ENCODE measurements at regions not wholly inside any gene's neighbourhood (a gene's known extent, or its start where the extent isn't known, plus 50 kb on each side); places are given as distances from the start of the nearest gene placed in this dataset.
"Not testable (repeated sequence)": the region's sequence is repeated elsewhere in the genome, so short reads cannot be mapped to it uniquely, and the experiment has no call there.

- no peak for DNase-seq (ENCODE audit: low read depth)
Observed at GRCh38 chr7:16098058-16098457, 323.3 kb downstream of the CRPPA start.

- no peak for DNase-seq (ENCODE audit: low read depth)
Observed at GRCh38 chr7:16095171-16095950, 326.0 kb downstream of the CRPPA start.

- no peak for DNase-seq (ENCODE audit: low read depth)
Observed at GRCh38 chr7:16094651-16095050, 326.7 kb downstream of the CRPPA start.

GRCh38 chr7:16092711-16093110 is 328.6 kb downstream of the CRPPA start:
- no peak for DNase-seq (ENCODE audit: low read depth)

- DNase-seq (ENCODE audit: low read depth) = no peak
Observed at GRCh38 chr7:16091701-16092310, 329.5 kb downstream of the CRPPA start.

GRCh38 chr7:16089801-16090200 is 331.5 kb downstream of the CRPPA start:
- DNase-seq (ENCODE audit: low read depth) = no peak

GRCh38 chr7:16089191-16089590 is 332.1 kb downstream of the CRPPA start:
- DNase-seq (ENCODE audit: low read depth) = no peak

DNA sequence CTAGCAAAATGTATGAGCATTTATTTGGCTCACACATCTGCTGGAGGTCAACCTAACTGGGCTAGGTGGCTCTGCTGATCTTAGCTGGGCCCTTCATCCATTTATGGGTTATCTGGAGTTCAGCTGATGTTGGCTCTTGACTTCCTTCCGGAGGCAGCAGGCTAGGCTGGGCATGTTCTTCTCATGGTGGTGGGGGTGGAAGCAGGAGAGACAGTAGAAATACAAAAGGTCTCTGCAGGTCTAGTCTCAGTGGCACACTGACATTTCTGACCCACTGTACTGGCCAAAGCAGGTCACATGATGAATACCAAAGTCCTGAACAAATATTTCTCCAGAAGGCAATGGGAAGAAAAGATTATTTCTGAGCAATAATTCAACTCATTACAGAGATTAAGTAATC is 334.6 kb downstream of the CRPPA start:
- no peak for DNase-seq (ENCODE audit: low read depth)

- DNase-seq (ENCODE audit: low read depth) = not testable (repeated sequence)
Observed at GRCh38 chr7:16085780-16086179, 335.6 kb downstream of the CRPPA start.

- DNase-seq (ENCODE audit: low read depth) = no peak
Observed at GRCh38 chr7:16084875-16085274, 336.5 kb downstream of the CRPPA start.

DNA sequence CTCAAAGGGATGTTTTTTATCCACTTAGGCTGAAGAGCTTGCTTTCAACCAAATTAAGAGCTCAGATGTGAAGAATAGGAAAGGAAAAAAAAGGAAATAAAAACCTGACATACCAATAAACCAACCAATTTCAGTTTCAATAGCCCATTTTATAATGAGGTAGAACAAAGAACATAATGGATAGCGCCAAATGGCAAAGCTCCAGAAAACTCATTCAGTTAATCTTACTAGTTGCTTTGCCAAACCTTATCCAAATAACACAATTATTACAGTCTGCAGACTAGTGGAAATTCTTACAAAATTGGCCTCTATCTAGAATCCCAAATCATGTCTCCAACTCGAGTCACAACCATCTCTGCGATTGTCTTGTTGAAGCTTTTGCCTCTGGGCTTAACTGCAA is 337.0 kb downstream of the CRPPA start:
- no peak for DNase-seq (ENCODE audit: low read depth)

DNA sequence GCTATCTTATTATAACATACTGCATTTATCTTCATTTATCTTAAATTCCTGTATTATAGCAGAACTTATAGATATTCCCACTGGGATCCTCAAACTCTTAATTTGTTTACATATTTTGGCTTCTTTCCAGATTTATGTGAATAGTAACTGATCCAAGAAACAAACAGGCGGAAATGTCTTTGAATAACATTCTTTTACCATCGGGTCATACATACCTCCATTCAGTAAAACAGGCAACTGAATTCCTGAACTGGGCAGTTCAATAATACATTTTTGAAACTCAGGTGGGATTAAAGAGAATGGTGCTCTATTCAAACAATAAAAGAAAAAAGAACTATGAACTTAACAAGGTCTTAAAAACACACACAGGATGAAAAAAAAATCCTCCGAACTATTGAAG is 337.4 kb downstream of the CRPPA start:
- no peak for DNase-seq (ENCODE audit: low read depth)

- no peak for DNase-seq (ENCODE audit: low read depth)
Observed at GRCh38 chr7:16080131-16080530, 341.2 kb downstream of the CRPPA start.

DNA sequence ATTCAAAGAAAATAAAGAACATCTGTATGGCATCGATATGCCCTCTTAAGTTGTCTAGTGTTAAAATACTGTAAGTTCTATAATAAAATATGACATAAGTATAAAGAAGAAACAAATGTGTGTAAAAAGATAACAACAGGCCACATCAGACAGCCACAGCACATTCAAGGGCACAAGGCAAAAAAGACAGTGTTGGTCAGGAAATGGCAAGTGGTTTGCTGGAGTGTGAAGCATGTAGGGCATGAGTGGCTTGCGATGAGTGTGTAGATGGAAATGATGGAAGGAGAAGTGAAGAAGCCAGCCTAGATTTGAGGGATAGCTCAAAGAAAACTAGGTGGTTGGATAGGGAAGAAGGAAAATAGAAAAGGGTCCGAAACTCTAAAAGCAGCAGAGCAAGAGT is 341.6 kb downstream of the CRPPA start:
- no peak for DNase-seq (ENCODE audit: low read depth)

DNA sequence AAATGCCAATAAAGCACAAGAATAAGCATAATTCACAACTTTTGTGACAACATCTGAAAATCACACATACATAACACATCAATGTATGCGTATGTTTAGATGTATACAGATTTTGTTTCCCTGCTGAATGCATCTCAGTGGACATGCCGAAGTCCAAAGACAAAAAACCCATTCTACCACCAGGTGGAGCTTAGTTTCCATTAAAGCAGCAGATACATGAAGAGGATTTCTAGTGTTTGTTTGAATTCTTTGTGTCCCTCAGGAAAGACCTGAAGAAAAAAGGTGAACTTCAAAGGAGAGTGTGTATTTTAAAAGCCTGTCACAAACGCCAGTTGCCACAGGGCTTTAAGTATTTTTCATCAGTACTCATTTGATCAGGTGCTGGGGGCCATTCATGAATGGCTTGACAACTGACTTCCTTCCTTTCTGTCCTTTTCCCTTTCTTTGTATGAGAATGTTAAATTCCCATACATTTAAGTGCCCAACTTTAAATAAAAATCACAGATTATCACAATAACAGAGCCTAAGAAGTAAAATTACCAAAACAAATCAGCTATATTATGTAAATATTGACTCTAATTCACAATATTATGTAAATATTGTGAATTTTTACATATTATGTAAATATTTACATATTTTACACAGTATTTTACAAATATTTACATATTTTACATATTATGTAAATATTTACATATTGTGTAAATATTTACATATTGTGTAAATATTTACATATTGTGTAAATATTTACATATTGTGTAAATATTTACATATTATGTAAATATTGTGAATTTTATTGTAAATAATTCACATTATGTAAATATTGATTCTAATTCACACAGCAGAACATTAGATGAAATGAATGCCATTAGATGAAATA is 343.0 kb downstream of the CRPPA start:
- DNase-seq (ENCODE audit: low read depth) = peak; percentile 49

DNA sequence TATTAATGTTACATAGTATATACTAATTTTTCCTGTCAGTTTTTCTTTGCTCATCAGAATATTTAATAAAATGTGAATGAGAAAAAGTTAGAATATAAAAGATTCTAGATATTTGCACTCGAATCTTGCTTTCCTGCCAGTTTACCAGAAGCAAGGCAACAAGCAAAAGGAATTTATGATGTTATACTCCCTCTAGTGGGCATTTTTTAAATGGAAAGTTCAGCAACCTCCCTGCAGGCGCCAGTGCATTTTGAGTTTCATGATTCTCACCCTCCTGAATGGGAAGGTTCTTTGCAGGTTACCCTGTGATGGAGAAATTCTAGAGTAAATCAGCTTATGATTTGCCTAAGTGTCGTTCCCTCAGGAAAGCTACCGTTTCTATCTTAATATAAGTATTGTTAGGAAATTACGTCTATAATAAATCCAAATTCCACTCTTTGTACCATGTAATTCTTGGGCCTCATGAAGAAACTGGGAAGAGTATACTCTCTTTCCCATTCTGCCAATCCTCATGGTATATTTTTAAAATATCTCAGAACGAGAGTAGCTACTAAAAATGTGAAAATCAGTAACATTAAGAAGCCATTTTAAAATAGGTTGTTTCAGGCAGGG is 350.0 kb downstream of the CRPPA start:
- DNase-seq (ENCODE audit: low read depth) = peak; percentile 65

GRCh38 chr7:16070806-16071205 is 350.5 kb downstream of the CRPPA start:
- no peak for DNase-seq (ENCODE audit: low read depth)

- no peak for DNase-seq (ENCODE audit: low read depth)
Observed at GRCh38 chr7:16069998-16070397, 351.3 kb downstream of the CRPPA start.

GRCh38 chr7:16068183-16068582 is 353.2 kb downstream of the CRPPA start:
- no peak for DNase-seq (ENCODE audit: low read depth)

GRCh38 chr7:16067711-16068110 is 353.6 kb downstream of the CRPPA start:
- DNase-seq (ENCODE audit: low read depth) = no peak

- DNase-seq (ENCODE audit: low read depth) = no peak
Observed at GRCh38 chr7:16066805-16067459, 354.4 kb downstream of the CRPPA start.
